RWPE2 (cell line): ENCODE measurements at regions not wholly inside any gene's neighbourhood (a gene's known extent, or its start where the extent isn't known, plus 50 kb on each side); places are given as distances from the start of the nearest gene placed in this dataset.

Experiments
- ATAC-seq: fragments of 200-7000 bp; cut with Tn5 transposase; 3 replicates; pipeline ENCODE4 v1.9.1; 2021; ENCODE audit warnings: low read depth
- DNase-seq: peaks from one replicate; pipeline ENCODE4 v3.0.0-alpha.2; 2020; ENCODE audit warnings: low spot score
- H3K27ac ChIP-seq: fragments of 450-650 bp; 2 replicates; pipeline ENCODE4 v1.5.1; 2017; ENCODE audit warnings: mild to moderate bottlenecking; ENCODE audit not compliant: poor library complexity, severe bottlenecking
- H3K27me3 ChIP-seq: fragments of 250-450 bp; sonication (Bioruptor Pico); 2 replicates; pipeline ENCODE4 v1.5.1; 2021; ENCODE audit warnings: mild to moderate bottlenecking, moderate library complexity; ENCODE audit not compliant: insufficient read depth, poor library complexity, severe bottlenecking
- H3K36me3 ChIP-seq: fragments of 250-450 bp; sonication (Bioruptor Pico); 2 replicates; pipeline ENCODE4 v1.5.1; 2020; ENCODE audit warnings: low read depth, mild to moderate bottlenecking, moderate library complexity
- H3K4me1 ChIP-seq: fragments of 250-450 bp; sonication (Bioruptor Pico); 2 replicates; pipeline ENCODE4 v1.5.1; 2021; ENCODE audit warnings: mild to moderate bottlenecking, moderate library complexity; ENCODE audit not compliant: insufficient read depth, poor library complexity, severe bottlenecking
- H3K4me3 ChIP-seq: fragments of 250-450 bp; sonication (Bioruptor Pico); 2 replicates; pipeline ENCODE4 v1.5.1; 2021; ENCODE audit warnings: mild to moderate bottlenecking, moderate library complexity; ENCODE audit not compliant: severe bottlenecking
- H3K9me3 ChIP-seq: fragments of 250-450 bp; sonication (Bioruptor Pico); 2 replicates; pipeline ENCODE4 v1.5.1; 2021; ENCODE audit warnings: mild to moderate bottlenecking, moderate library complexity; ENCODE audit not compliant: severe bottlenecking
- CTCF ChIP-seq: fragments of 450-650 bp; IDR thresholded peaks from one replicate; pipeline ENCODE4 v1.5.1; 2017; ENCODE audit warnings: mild to moderate bottlenecking, moderate library complexity; ENCODE audit not compliant: poor library complexity, severe bottlenecking

- ATAC-seq (peak; percentile 85), DNase-seq (no peak)
- H3K9me3 ChIP-seq = no peaks in the 10 kb centered on the region
- H3K27ac ChIP-seq = no peak overlapping the region
- H3K4me3 ChIP-seq = no peak overlapping the region
- H3K4me1 ChIP-seq = no peaks in the 10 kb centered on the region
- H3K36me3 ChIP-seq = no peaks in the 10 kb centered on the region
- no peak for TF ChIP-seq CTCF
- no peaks in the 10 kb centered on the region for H3K27me3 ChIP-seq
Measured at GRCh38 chr4:37742149-37742548, 56.0 kb upstream of the RELL1 start.

- no peaks in the 10 kb centered on the region for H3K27me3 ChIP-seq
- no peak for ATAC-seq
- TF ChIP-seq CTCF = no peak
- H3K36me3 ChIP-seq = no peaks in the 10 kb centered on the region
- no peak for DNase-seq
- H3K4me1 ChIP-seq = no peaks in the 10 kb centered on the region
- no peak overlapping the region for H3K4me3 ChIP-seq
- H3K27ac ChIP-seq = no peak overlapping the region
- H3K9me3 ChIP-seq = no peaks in the 10 kb centered on the region
Measured at GRCh38 chr4:37741564-37741963, 55.4 kb upstream of the RELL1 start.

DNA sequence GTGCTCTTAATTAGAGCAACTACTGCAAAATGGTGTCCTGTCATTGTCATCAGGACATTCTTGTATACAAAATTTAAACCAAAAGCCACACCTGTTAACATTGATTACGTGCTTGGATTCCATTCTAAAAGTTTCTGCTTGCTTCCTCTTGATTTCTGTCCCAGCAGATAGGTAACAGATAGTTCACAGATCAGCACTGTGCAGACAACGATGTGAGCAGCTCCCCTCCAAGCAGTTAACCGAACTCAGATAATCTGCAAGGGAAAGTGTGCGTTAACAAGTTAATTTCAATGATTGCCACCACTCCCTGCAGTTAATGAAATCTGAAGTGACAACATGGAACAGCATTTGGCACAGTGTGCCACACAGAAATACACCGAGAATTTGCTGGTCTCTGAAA is 54.4 kb upstream of the RELL1 start:
- Histone ChIP-seq H3K9me3 (no peaks in the 10 kb centered on the region), H3K27ac (no peak overlapping the region), H3K27me3 (no peaks in the 10 kb centered on the region), H3K36me3 (no peaks in the 10 kb centered on the region), H3K4me3 (no peak overlapping the region), H3K4me1 (no peaks in the 10 kb centered on the region)
- no peak for ATAC-seq
- TF ChIP-seq CTCF = no peak
- DNase-seq = no peak

DNA sequence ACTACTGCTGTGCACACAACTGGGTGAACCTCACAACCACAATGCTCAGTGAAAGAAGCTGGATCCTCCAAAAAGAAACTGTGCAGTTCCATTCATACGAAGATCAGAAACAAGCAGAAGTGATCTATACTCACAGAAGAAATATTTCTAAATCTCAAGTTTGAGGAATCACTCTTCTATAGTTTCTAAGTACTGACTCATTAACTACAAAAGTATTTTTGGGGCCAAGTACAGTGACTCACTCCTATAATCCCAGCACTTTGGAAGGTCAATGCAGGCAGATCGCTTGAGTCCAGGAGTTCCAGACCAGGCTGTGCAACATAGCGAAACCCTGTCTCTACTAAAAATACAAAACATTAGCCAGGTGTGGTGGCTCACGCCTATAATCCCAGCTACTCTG is 51.3 kb upstream of the RELL1 start:
- TF ChIP-seq CTCF = no peak
- H3K4me3 ChIP-seq = no peak overlapping the region
- H3K27ac ChIP-seq = no peak overlapping the region
- no peaks in the 10 kb centered on the region for H3K9me3 ChIP-seq
- peak; percentile 89 for ATAC-seq
- no peaks in the 10 kb centered on the region for H3K27me3 ChIP-seq
- no peaks in the 10 kb centered on the region for H3K4me1 ChIP-seq
- DNase-seq = no peak
- no peaks in the 10 kb centered on the region for H3K36me3 ChIP-seq
